T-cell (primary cell): ENCODE measurements at regions not wholly inside any gene's neighbourhood (a gene's known extent, or its start where the extent isn't known, plus 50 kb on each side); places are given as distances from the start of the nearest gene placed in this dataset.
"Not testable (repeated sequence)": the region's sequence is repeated elsewhere in the genome, so short reads cannot be mapped to it uniquely, and the experiment has no call there.

Experiments
- ATAC-seq, 4 experiments: fragments of 200-7000 bp in 3 of 4; fragments of 150-1000 bp in 1 of 4; cut with Tn5 transposase; replicated peaks in 1 of 4; 1 replicate in 3 of 4; 2 replicates in 1 of 4; pipeline ENCODE4 v1.10.0; 2021; ENCODE audit warnings: moderate library complexity in 3 of 4, mild to moderate bottlenecking in 2 of 4, moderate number of reproducible peaks in 1 of 4
- CTCF ChIA-PET, 2 donors: fragments of 300-600 bp; sonication (Branson Sonifier 250); formaldehyde crosslinking; loops; one replicate each; lab custom pipeline; 2022; ENCODE audit warnings: antibody characterized with exemption in 2 of 2; lab: Charles Lee
- POLR2A ChIA-PET, 2 donors: fragments of 300-600 bp; sonication (Branson Sonifier 250); formaldehyde crosslinking; loops; one replicate each; lab custom pipeline; 2022; ENCODE audit warnings: antibody characterized with exemption in 2 of 2; lab: Charles Lee
- DNase-seq, 35 experiments: peaks; one replicate each; pipeline versions ENCODE4 v3.0.0 to v3.0.0-alpha.2; 2013 to 2023
- H3K27ac ChIP-seq: one replicate; pipeline ENCODE4 v1.5.1; 2013; ENCODE audit warnings: low read length
- H3K27me3 ChIP-seq, 2 experiments: replicated peaks in 1 of 2; 1 replicate in 1 of 2; 2 replicates in 1 of 2; pipeline versions ENCODE4 v1.6.1 to v1.7.0; 2013; ENCODE audit warnings: low read length in 1 of 2, mixed read lengths in 1 of 2; ENCODE audit not compliant: control insufficient read depth in 2 of 2, insufficient read depth in 2 of 2; ENCODE audit errors: extremely low read depth in 1 of 2
- H3K36me3 ChIP-seq, 2 donors: 1 replicate in 1 of 2; 2 replicates in 1 of 2; pipeline versions ENCODE4 v1.6.1 to v1.7.0; 2013; ENCODE audit warnings: low read length in 1 of 2; ENCODE audit not compliant: control insufficient read depth in 2 of 2, insufficient read depth in 1 of 2; ENCODE audit errors: extremely low read depth in 1 of 2
- H3K4me1 ChIP-seq, 2 experiments: 1 replicate in 1 of 2; 2 replicates in 1 of 2; pipeline versions ENCODE4 v1.6.1 to v1.7.0; 2013; ENCODE audit warnings: low read length in 2 of 2, mixed read lengths in 1 of 2; ENCODE audit not compliant: insufficient read depth in 2 of 2, control insufficient read depth in 1 of 2; ENCODE audit errors: extremely low read depth in 1 of 2
- H3K4me3 ChIP-seq, 2 donors: 1 replicate in 1 of 2; 2 replicates in 1 of 2; pipeline versions ENCODE4 v1.5.1 to v1.7.0; 2013; ENCODE audit warnings: mild to moderate bottlenecking in 2 of 2, low read length in 1 of 2, moderate library complexity in 1 of 2; ENCODE audit not compliant: control insufficient read depth in 1 of 2; ENCODE audit errors: extremely low read depth in 1 of 2
- H3K9me3 ChIP-seq: 2 replicates; pipeline ENCODE4 v1.7.0; 2013
- H3K27ac Mint-ChIP-seq, 2 donors: one replicate each; pipeline ENCODE4 v1.8.0; 2020 to 2021; ENCODE audit warnings: mild to moderate bottlenecking in 2 of 2, mixed read lengths in 2 of 2
- H3K27me3 Mint-ChIP-seq, 2 donors: one replicate each; pipeline ENCODE4 v1.8.0; 2021 to 2022; ENCODE audit warnings: mixed read lengths in 2 of 2
- H3K36me3 Mint-ChIP-seq: one replicate; pipeline ENCODE4 v1.8.0; 2021; ENCODE audit warnings: mixed read lengths
- H3K4me1 Mint-ChIP-seq, 3 donors: one replicate each; pipeline ENCODE4 v1.8.0; 2020 to 2022; ENCODE audit warnings: mixed read lengths in 3 of 3, mild to moderate bottlenecking in 1 of 3
- H3K4me3 Mint-ChIP-seq, 3 donors: one replicate each; pipeline ENCODE4 v1.8.0; 2020 to 2022; ENCODE audit warnings: mild to moderate bottlenecking in 3 of 3, mixed read lengths in 3 of 3, moderate library complexity in 3 of 3
- H3K9me3 Mint-ChIP-seq, 3 donors: one replicate each; pipeline ENCODE4 v1.8.0; 2020 to 2022; ENCODE audit warnings: mixed read lengths in 3 of 3
- WGBS: methylation state at CpG from one replicate; pipeline ENCODE4 v1.1.5; 2013; ENCODE audit warnings: missing lambda C conversion rate; ENCODE audit not compliant: insufficient coverage; 5-methylcytosine and 5-hydroxymethylcytosine counted together

- H3K36me3 ChIP-seq, H3K27ac Mint-ChIP-seq, H3K9me3 ChIP-seq, H3K27ac ChIP-seq, CTCF ChIA-PET, H3K4me1 ChIP-seq, H3K27me3 ChIP-seq, H3K27me3 Mint-ChIP-seq, DNase-seq, POLR2A ChIA-PET, H3K4me1 Mint-ChIP-seq, H3K4me3 Mint-ChIP-seq, ATAC-seq, H3K9me3 Mint-ChIP-seq, H3K4me3 ChIP-seq, H3K36me3 Mint-ChIP-seq: not testable (repeated sequence)
- WGBS: no CpG with 5 or more reads among the region's 1 CpG
Observed at GRCh38 chr4:162465356-162465755, 301.6 kb upstream of the FSTL5 start.

GRCh38 chr4:162461952-162462351 is 298.2 kb upstream of the FSTL5 start:
- CTCF ChIA-PET: no interaction called here
- Histone ChIP-seq H3K4me1 (no peaks in the 10 kb centered on the region), H3K4me3 (no peak overlapping the region), H3K36me3 (no peaks in the 10 kb centered on the region), H3K27me3 (no peaks in the 10 kb centered on the region), H3K9me3 (no peaks in the 10 kb centered on the region), H3K27ac (no peak overlapping the region)
- POLR2A ChIA-PET: no interaction called here
- Mint-ChIP-seq H3K27ac (no peak overlapping the region), H3K9me3 (peaks cover 0 to 2% (median 0%) of the 10 kb centered on the region in 3 donors), H3K4me1 (no peaks in the 10 kb centered on the region), H3K27me3 (no peaks in the 10 kb centered on the region), H3K36me3 (no peaks in the 10 kb centered on the region), H3K4me3 (no peak overlapping the region)
- WGBS: no CpG with 5 or more reads among the region's 1 CpG
- ATAC-seq (no peak), DNase-seq (no peak)

GRCh38 chr4:162458051-162458450 is 294.3 kb upstream of the FSTL5 start:
- H3K4me1 ChIP-seq: no peaks in the 10 kb centered on the region
- Mint-ChIP-seq H3K9me3 (peaks cover 0 to 2% (median 0%) of the 10 kb centered on the region in 3 donors), H3K36me3 (no peaks in the 10 kb centered on the region), H3K4me1 (no peaks in the 10 kb centered on the region), H3K27me3 (no peaks in the 10 kb centered on the region), H3K27ac (no peak overlapping the region), H3K4me3 (no peak overlapping the region)
- H3K27ac ChIP-seq: no peak overlapping the region
- ATAC-seq (no peak), DNase-seq (no peak)
- CTCF ChIA-PET: interaction anchor here in 1 of 2 donors (0.6 kb wide), 1 partner anchor 35 kb away, joined by 3 read pairs; no protein-coding TSS in a partner anchor
- H3K36me3 ChIP-seq: no peaks in the 10 kb centered on the region
- H3K4me3 ChIP-seq: no peak overlapping the region
- H3K27me3 ChIP-seq: no peaks in the 10 kb centered on the region
- no peaks in the 10 kb centered on the region for H3K9me3 ChIP-seq
- WGBS: no CpG with 5 or more reads among the region's 6 CpGs
- POLR2A ChIA-PET: no interaction called here

- WGBS: 100% methylated on average over 1 of the region's 5 CpGs
- ChIA-PET CTCF (interaction anchor here in 1 of 2 donors (0.6 kb wide), 1 partner anchor 34 kb away, joined by 3 read pairs; no protein-coding TSS in a partner anchor), POLR2A (no interaction called here)
- Histone ChIP-seq H3K27me3 (no peaks in the 10 kb centered on the region), H3K36me3 (no peaks in the 10 kb centered on the region), H3K27ac (no peak overlapping the region), H3K4me3 (no peak overlapping the region), H3K4me1 (no peaks in the 10 kb centered on the region), H3K9me3 (no peaks in the 10 kb centered on the region)
- Mint-ChIP-seq H3K4me1 (no peaks in the 10 kb centered on the region), H3K27ac (no peak overlapping the region), H3K4me3 (no peak overlapping the region), H3K9me3 (peaks cover 0 to 2% (median 0%) of the 10 kb centered on the region in 3 donors), H3K27me3 (no peaks in the 10 kb centered on the region), H3K36me3 (no peaks in the 10 kb centered on the region)
- DNase-seq: no peak
- ATAC-seq: no peak
Observed at GRCh38 chr4:162457071-162457865, 293.5 kb upstream of the FSTL5 start.

- H3K36me3 ChIP-seq: no peaks in the 10 kb centered on the region
- DNase-seq: no peak
- H3K27me3 ChIP-seq: no peaks in the 10 kb centered on the region
- no peak overlapping the region for H3K4me3 ChIP-seq
- POLR2A ChIA-PET: no interaction called here
- Mint-ChIP-seq H3K9me3 (peaks cover 0 to 3% (median 2%) of the 10 kb centered on the region in 3 donors), H3K27me3 (no peaks in the 10 kb centered on the region), H3K4me1 (no peaks in the 10 kb centered on the region), H3K4me3 (no peak overlapping the region), H3K36me3 (no peaks in the 10 kb centered on the region), H3K27ac (no peak overlapping the region)
- CTCF ChIA-PET: no interaction called here
- ATAC-seq: no peak
- H3K4me1 ChIP-seq: no peaks in the 10 kb centered on the region
- no peaks in the 10 kb centered on the region for H3K9me3 ChIP-seq
- no peak overlapping the region for H3K27ac ChIP-seq
- no CpG with 5 or more reads among the region's 3 CpGs for WGBS
Observed at GRCh38 chr4:162456106-162456505, 292.3 kb upstream of the FSTL5 start.

- no peak for ATAC-seq
- Mint-ChIP-seq H3K27ac (no peak overlapping the region), H3K27me3 (no peaks in the 10 kb centered on the region), H3K4me1 (no peaks in the 10 kb centered on the region), H3K36me3 (no peaks in the 10 kb centered on the region), H3K4me3 (no peak overlapping the region), H3K9me3 (peaks cover 0 to 6% (median 0%) of the 10 kb centered on the region in 3 donors)
- H3K4me1 ChIP-seq: no peaks in the 10 kb centered on the region
- ChIA-PET CTCF (no interaction called here), POLR2A (no interaction called here)
- no peaks in the 10 kb centered on the region for H3K36me3 ChIP-seq
- no peak for DNase-seq
- H3K9me3 ChIP-seq: no peaks in the 10 kb centered on the region
- H3K27me3 ChIP-seq: no peaks in the 10 kb centered on the region
- no peak overlapping the region for H3K27ac ChIP-seq
- H3K4me3 ChIP-seq: no peak overlapping the region
Observed at GRCh38 chr4:162450531-162451035, 286.8 kb upstream of the FSTL5 start.
